Stimulated activated CD8-positive, alpha-beta memory T cell treated with anti-CD3 and anti-CD28 coated beads, Interleukin-15, amount 100 ng/mL, for 1 hour (primary cell): ENCODE measurements at regions not wholly inside any gene's neighbourhood (a gene's known extent, or its start where the extent isn't known, plus 50 kb on each side); places are given as distances from the start of the nearest gene placed in this dataset.
"Not testable (repeated sequence)": the region's sequence is repeated elsewhere in the genome, so short reads cannot be mapped to it uniquely, and the experiment has no call there.

Source experiments
- DNase-seq: peaks from one replicate; pipeline ENCODE4 v3.0.0-alpha.2; 2020; ENCODE audit warnings: low read depth

GRCh38 chr5:99308131-99308530 lies 379.3 kb upstream of the CHD1 start:
- DNase-seq: no peak

- no peak for DNase-seq
These were observed 376.3 kb upstream of the CHD1 start for GRCh38 chr5:99305045-99305580.

GRCh38 chr5:99285606-99286005 lies 356.8 kb upstream of the CHD1 start:
- no peak for DNase-seq

- no peak for DNase-seq
These were observed 346.3 kb upstream of the CHD1 start for GRCh38 chr5:99275128-99275527.

- no peak for DNase-seq
These were observed 343.8 kb upstream of the CHD1 start for GRCh38 chr5:99272576-99272975.

- no peak for DNase-seq
These were observed 330.0 kb upstream of the CHD1 start for GRCh38 chr5:99258819-99259218.

- DNase-seq: no peak
These were observed 319.3 kb upstream of the CHD1 start for GRCh38 chr5:99248066-99248465.

GRCh38 chr5:99247346-99247745 lies 318.5 kb upstream of the CHD1 start:
- no peak for DNase-seq

GRCh38 chr5:99243111-99243510 lies 314.3 kb upstream of the CHD1 start:
- DNase-seq: no peak

GRCh38 chr5:99239826-99240360 lies 311.1 kb upstream of the CHD1 start:
- no peak for DNase-seq

- DNase-seq: no peak
These were observed 262.5 kb upstream of the CHD1 start for GRCh38 chr5:99191206-99191745.

- no peak for DNase-seq
These were observed 258.8 kb upstream of the CHD1 start for GRCh38 chr5:99187611-99188010.

GRCh38 chr5:99179206-99179605 lies 250.4 kb upstream of the CHD1 start:
- DNase-seq: no peak

- DNase-seq: no peak
These were observed 249.0 kb upstream of the CHD1 start for GRCh38 chr5:99177796-99178195.

- no peak for DNase-seq
These were observed 247.4 kb upstream of the CHD1 start for GRCh38 chr5:99176186-99176585.

GRCh38 chr5:99169309-99169708 lies 240.5 kb upstream of the CHD1 start:
- DNase-seq: no peak

- DNase-seq: not testable (repeated sequence)
These were observed 232.7 kb upstream of the CHD1 start for GRCh38 chr5:99161538-99161937.

GRCh38 chr5:99156688-99157087 lies 227.9 kb upstream of the CHD1 start:
- no peak for DNase-seq

GRCh38 chr5:99143283-99143795 lies 214.5 kb upstream of the CHD1 start:
- DNase-seq: not testable (repeated sequence)

GRCh38 chr5:99141534-99142128 lies 212.8 kb upstream of the CHD1 start:
- DNase-seq: no peak

GRCh38 chr5:99138911-99139310 lies 210.1 kb upstream of the CHD1 start:
- DNase-seq: no peak

- DNase-seq: no peak
These were observed 205.1 kb upstream of the CHD1 start for GRCh38 chr5:99133921-99134320.

- no peak for DNase-seq
These were observed 201.1 kb upstream of the CHD1 start for GRCh38 chr5:99129768-99130501.
